Activated naive CD8-positive, alpha-beta T cell treated with anti-CD3 and anti-CD28 coated beads, Interleukin-2, amount 50 U/mL, for 16 hours (primary cell): ENCODE measurements at regions not wholly inside any gene's neighbourhood (a gene's known extent, or its start where the extent isn't known, plus 50 kb on each side); places are given as distances from the start of the nearest gene placed in this dataset.
"Not testable (repeated sequence)": the region's sequence is repeated elsewhere in the genome, so short reads cannot be mapped to it uniquely, and the experiment has no call there.

Source experiments
- DNase-seq: peaks from one replicate; pipeline ENCODE4 v3.0.0-alpha.2; 2020; ENCODE audit warnings: low read depth, low spot score

- DNase-seq: no peak
These were observed 54.7 kb upstream of the ARSJ start for GRCh38 chr4:114034189-114034588.

DNA sequence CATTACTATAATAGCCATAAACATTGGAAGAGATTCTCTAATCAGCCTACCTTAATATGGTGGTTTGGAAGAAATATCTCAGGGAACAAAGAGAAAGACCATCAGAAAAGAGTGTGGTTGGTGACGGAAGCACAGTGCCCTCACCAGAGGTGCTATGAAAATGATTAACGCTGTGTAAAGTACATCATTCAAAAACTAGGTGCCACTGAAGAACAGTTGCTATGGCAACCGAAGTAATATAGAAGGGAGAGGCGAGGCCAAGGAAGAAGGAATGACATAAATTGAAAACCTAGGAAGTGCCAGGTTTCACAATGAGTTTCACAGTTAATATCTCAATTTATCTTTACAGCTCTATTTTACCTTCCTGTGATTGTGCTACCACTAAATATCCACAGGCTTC lies 57.0 kb upstream of the ARSJ start:
- DNase-seq: no peak

GRCh38 chr4:114036864-114037263 lies 57.4 kb upstream of the ARSJ start:
- DNase-seq: no peak

DNA sequence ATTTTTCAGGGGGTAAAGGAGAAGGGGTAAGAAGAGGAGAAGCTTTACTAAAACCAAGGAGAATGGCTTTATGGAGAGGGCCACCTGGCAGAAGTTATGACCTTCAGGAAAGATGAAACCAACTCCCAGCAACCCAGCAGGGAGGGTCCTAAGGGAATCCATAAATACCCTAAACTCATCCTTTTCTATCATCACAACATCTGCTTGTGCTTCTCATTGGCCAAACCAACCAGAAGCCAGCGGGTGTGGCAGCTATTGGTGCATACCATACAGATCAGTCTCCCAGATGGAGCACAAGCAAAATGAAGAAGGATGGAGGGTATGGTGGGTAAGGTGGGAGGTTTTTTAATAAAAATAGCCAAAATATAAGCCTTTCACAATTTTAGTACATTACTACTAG lies 58.5 kb upstream of the ARSJ start:
- no peak for DNase-seq

GRCh38 chr4:114038762-114039387 lies 59.4 kb upstream of the ARSJ start:
- DNase-seq: no peak

DNA sequence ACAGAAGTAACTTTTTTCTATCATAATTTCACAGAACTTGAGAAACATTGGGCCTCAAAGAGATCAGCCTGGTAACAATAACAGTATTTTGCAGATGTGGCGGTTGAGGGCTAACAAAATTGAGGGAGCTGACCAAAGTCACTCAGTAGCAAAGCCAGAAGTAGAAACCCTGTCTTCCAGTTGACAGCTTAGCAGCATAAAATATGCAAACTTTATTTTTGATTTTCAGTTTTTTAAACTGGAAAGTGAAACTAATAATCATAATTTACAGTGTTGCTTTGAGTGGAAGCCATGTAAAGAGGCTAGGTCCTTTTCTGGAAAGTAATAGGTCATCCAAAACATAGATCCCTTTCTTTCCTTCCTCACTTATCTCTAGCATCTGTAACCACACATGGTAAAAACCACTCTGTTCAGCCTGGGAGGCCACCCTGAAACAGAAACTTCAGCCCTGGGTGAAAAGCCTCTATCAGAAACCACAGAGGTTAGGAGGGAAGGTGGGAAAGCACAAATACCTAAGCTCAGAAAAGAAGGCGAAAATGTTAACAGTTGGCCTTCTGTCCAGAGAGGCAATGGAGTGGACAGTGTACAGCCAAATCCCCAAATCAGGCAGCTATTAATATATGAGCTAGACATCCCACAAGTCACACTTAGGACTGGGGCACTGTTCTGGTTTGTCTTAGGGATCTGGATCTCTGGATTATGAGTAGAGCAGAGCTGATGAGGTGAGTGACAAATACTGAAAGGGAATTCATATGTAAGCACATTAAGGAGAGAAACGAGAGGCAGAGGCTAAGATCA lies 61.1 kb upstream of the ARSJ start:
- no peak for DNase-seq

GRCh38 chr4:114041117-114041475 lies 61.6 kb upstream of the ARSJ start:
- no peak for DNase-seq

DNA sequence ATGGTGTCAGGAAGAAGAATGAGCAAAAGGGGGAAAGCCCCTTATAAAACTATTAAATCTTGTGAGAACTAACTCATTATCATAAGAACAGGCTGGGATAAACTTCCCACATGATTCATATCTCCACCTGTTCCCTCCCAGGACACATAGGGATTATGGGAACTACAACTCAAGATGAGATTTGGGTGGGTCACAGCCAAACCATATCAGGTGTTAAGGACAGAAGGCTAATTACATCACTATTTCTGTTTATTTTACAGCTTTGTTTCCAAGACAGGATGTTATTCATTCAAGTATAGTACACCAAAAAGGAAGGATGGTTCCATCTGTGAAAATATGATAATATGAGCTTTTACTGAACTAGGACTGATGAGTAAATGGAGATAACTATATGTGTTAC lies 63.7 kb upstream of the ARSJ start:
- no peak for DNase-seq

- DNase-seq: not testable (repeated sequence)
These were observed 64.9 kb upstream of the ARSJ start for GRCh38 chr4:114044351-114044750.

DNA sequence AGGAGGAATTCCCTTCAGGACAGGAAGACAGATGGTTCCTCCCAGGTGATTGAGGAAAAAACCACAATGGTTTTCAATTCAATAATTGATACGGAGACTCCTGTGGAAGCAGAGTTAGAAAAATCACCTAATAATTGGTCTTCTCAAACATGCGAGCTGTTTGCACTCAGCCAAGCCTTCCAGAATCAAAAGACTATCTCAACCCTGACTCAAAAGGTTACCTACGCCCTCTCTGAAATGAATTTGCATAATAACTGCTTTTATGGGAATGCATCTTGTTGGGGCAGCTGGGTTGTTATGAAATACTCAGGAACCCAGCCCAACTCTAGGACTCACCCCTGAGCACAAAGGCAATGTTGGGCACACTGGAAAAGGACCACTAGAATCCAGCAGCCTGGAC lies 66.9 kb upstream of the ARSJ start:
- no peak for DNase-seq

- DNase-seq: not testable (repeated sequence)
These were observed 68.7 kb upstream of the ARSJ start for GRCh38 chr4:114048154-114048553.

DNA sequence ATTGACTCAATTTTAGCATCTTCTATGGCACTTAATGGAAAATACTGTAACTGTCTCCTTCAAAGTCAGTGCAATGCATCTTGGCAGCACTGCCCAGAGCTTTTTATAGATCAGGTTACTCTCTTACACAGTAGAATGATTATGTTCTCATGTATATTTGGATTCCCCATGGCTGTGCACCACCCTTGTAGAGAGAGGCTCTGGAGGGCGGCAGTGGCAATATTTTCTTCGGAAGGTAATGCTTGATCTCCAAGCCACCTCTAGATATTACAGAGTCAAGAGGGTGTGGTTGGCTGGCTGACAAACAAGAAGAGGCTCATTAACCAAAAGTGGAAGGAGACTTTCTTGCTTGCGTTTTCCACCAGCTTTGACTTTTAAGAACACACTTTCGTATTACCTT lies 72.8 kb upstream of the ARSJ start:
- DNase-seq: no peak

DNA sequence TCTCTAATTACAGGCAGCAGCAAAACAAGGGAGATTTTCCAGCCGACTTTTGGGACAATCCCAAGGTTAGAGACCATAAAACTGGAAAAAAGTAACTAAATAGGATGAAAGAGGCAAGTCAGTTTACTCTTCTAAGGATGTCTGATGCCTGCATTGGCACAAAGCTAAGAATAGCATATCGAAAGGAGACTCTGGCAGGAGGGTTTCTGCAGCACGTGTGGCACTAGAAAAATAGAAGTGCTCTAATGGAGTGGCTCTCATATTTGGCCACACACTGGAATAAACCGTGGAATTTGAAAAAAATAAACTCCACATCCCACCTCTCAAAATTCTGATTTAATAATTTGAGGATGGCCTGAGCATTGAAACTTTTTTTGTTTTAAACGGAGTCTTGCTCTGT lies 77.2 kb upstream of the ARSJ start:
- DNase-seq: no peak

- DNase-seq: no peak
These were observed 78.3 kb upstream of the ARSJ start for GRCh38 chr4:114057746-114058145.

DNA sequence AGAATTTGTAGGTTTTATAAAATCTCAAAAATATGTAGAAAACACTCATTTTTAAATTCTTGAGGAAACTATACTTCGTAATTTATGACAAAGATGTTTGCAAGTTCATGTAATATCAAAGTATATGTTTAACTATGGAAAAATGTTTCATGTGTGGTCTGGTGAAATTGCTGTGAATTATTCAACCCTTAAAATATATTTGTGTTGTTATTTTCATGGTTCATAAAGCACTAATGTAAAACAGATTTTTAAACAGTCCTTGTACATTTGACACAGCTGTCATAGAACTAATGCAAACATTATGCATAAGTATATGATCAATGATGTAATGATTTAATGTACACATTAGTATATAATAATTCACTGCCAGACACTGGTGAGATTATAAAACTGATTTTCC lies 83.1 kb upstream of the ARSJ start:
- DNase-seq: no peak

DNA sequence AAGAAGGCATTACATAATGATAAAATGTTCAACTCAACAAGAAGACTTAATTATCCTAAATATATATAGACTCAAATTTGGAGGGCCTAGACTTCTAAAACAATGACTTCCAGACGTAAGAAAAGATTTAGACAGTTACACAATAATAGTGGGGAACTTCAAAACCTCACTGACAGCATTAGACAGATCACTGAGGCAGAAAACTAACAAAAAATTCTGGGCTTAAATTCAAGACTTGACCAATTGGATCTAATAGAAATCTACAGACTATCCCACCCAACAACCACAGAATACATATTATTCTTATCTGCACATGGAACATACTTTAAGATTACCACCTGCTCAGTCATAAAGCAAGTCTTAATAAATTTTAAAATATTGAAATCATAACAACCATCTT lies 93.3 kb upstream of the ARSJ start:
- DNase-seq: no peak

DNA sequence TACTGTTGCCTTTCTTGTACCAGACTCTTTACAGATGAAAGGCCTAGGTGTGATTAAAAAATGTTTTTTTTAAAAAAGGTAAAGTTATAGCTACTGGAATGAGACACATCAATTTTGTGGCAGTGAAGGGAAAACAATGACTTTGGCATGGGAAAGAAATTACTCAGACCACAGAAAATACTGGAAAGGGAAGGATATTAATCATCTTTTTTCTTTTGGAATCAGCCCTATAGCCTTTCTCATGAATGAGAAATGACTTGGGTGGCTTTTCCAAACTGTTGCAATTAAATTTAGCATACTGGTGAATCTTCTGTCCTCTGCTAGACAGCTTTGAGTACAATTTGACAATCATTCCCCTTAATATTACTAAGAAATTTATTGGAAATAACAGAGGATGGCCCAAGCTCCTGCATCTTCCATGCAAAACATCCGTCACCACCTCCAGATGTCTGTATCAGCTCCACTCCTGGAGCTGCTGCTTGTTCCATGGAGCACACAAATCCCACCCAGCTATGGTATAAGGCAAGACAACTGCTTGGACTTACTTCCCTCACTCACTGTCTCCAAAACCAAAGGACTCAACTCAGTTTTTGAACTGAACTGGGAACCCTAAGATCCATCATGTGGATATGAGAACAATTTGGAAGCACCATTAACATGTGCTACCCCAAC lies 97.6 kb upstream of the ARSJ start:
- no peak for DNase-seq

GRCh38 chr4:114077610-114078009 lies 98.2 kb upstream of the ARSJ start:
- no peak for DNase-seq

DNA sequence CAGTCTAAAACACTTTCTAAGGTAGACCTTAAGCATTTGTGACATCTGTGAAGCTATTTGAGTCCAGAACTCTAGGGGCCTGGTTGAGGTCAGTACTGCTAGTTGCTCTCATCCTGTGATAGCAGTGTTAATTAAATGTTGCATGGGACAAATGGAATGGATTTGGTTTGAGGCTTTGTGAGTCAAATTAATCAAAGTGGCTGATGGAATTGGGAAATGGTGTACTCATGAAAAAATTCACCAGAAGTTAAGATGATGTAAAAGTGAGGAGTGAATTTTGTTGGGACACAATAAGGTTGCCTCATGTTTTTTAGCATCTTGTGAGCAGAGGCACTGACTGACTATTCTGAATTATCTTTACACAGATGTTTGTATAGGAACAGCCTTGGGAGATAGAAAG lies 99.2 kb upstream of the ARSJ start:
- DNase-seq: no peak

DNA sequence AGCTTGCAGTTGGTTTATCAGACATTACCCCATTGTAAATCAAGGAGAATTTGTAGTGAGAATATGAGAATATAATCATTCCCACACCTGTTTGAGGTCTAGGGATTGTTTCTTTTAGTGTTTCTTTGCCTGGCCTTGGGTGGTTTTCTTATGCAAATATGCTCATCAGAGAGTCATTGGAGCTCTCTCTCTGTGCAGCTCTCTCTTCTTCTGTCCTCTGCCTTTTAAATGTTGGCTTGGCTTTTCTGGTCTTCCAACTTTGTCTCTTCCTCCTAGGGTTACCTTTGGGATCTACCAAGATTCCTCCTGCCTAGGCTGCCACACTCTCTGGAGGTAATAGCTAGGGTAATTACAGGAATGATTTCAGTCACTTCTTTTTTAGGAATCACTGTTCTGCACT lies 102.3 kb upstream of the ARSJ start:
- no peak for DNase-seq

GRCh38 chr4:114082348-114082747 lies 102.9 kb upstream of the ARSJ start:
- DNase-seq: no peak

GRCh38 chr4:114085611-114086345 lies 106.3 kb upstream of the ARSJ start:
- no peak for DNase-seq
